HEK293 (cell line): ENCODE measurements at regions not wholly inside any gene's neighbourhood (a gene's known extent, or its start where the extent isn't known, plus 50 kb on each side); places are given as distances from the start of the nearest gene placed in this dataset.

Source experiments
- KLF16 ChIP-seq: fragments of 450-650 bp; formaldehyde crosslinking; IDR thresholded peaks from 2 replicates; pipeline ENCODE4 v1.5.1; 2017; ENCODE audit warnings: missing biosample characterization, missing genetic modification characterization
- MEIS1 ChIP-seq: sonication (generic); formaldehyde crosslinking; IDR thresholded peaks from 2 replicates; pipeline ENCODE4 v1.8.1; 2022; ENCODE audit warnings: missing genetic modification reagents, mild to moderate bottlenecking, borderline replicate concordance
- ZFP37 ChIP-seq: fragments of 450-650 bp; formaldehyde crosslinking; IDR thresholded peaks from 2 replicates; pipeline ENCODE4 v1.5.1; 2016; ENCODE audit warnings: missing biosample characterization, missing genetic modification characterization
- ZNF121 ChIP-seq: fragments of 450-650 bp; formaldehyde crosslinking; IDR thresholded peaks from 2 replicates; pipeline ENCODE4 v1.5.1; 2016; ENCODE audit warnings: missing biosample characterization, missing genetic modification characterization
- ZNF2 ChIP-seq: fragments of 450-650 bp; formaldehyde crosslinking; IDR thresholded peaks from 2 replicates; pipeline ENCODE4 v1.5.1; 2016; ENCODE audit warnings: missing biosample characterization, missing genetic modification characterization
- ZNF311 ChIP-seq: fragments of 450-650 bp; formaldehyde crosslinking; IDR thresholded peaks from 2 replicates; pipeline ENCODE4 v1.5.1; 2017; ENCODE audit warnings: missing biosample characterization, missing genetic modification characterization, borderline replicate concordance
- ZNF473 ChIP-seq: fragments of 450-650 bp; formaldehyde crosslinking; IDR thresholded peaks from 2 replicates; pipeline ENCODE4 v1.5.1; 2017; ENCODE audit warnings: missing biosample characterization, missing genetic modification characterization
- ZNF555 ChIP-seq: fragments of 450-650 bp; formaldehyde crosslinking; conservative IDR thresholded peaks from 2 replicates; pipeline ENCODE4 v1.5.1; 2017; ENCODE audit warnings: missing biosample characterization, mild to moderate bottlenecking, missing genetic modification characterization, inconsistent platforms
- ZNF707 ChIP-seq: fragments of 450-650 bp; formaldehyde crosslinking; IDR thresholded peaks from 2 replicates; pipeline ENCODE4 v1.5.1; 2016; ENCODE audit warnings: missing biosample characterization, missing genetic modification characterization
- ZNF776 ChIP-seq: fragments of 450-650 bp; formaldehyde crosslinking; IDR thresholded peaks from 2 replicates; pipeline ENCODE4 v1.5.0; 2017; ENCODE audit warnings: missing biosample characterization, missing genetic modification characterization, borderline replicate concordance
- TF ChIP-seq, protein P1 (sequence below): fragments of 450-650 bp; formaldehyde crosslinking; IDR thresholded peaks from 2 replicates; pipeline ENCODE4 v1.5.1; 2016; ENCODE audit warnings: missing biosample characterization, missing genetic modification characterization
- TF ChIP-seq, protein P2 (sequence below): fragments of 450-650 bp; IDR thresholded peaks from 2 replicates; pipeline ENCODE4 v1.5.1; 2018; ENCODE audit warnings: missing biosample characterization, missing genetic modification characterization
- TF ChIP-seq, protein P3 (sequence below): fragments of 450-650 bp; formaldehyde crosslinking; IDR thresholded peaks from 2 replicates; pipeline ENCODE4 v1.5.1; 2016; ENCODE audit warnings: missing biosample characterization, missing genetic modification characterization
- TF ChIP-seq, protein P4 (sequence below): fragments of 450-650 bp; formaldehyde crosslinking; conservative IDR thresholded peaks from 2 replicates; pipeline ENCODE4 v1.5.1; 2016; ENCODE audit warnings: low read depth, missing biosample characterization, missing genetic modification characterization

DNA sequence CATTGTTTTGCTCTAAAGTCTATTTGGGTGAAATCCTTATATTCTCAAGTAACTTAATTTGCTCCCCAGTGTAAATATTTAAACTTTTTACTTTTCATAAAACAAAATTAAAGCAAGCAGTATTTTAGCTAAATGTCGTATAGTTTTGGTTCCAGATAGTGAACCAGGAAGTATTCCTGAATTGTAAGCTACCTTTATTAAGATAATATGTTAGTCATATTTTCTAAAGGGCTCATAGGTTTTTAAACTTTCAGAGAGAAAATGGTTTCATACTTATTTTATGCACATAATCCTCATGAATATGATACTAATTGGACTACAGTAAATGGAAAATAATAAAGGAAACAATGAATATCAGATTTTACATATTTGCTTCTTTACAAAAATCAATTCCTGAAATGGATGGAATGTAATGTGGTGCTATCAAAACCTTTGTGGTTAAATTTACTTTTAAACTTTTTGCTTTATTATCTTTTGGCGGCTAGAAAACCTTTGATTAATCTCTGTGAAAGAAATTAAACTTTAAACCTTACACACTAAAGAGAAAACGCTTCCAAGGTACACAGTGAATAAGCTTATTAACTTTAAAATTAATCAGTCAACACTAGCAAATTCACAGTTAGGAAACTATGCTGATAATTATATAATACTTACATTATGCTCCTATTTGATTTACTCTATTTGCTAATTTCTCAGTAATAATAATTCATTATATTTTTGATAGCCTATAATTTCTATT, 76.6 kb upstream of the RHOBTB1 start:
- no peak for TF ChIP-seq ZNF2 (tag by site-specific recombination)
- TF ChIP-seq ZFP37 (tag by site-specific recombination), result no peak
- TF ChIP-seq, protein P1, sequence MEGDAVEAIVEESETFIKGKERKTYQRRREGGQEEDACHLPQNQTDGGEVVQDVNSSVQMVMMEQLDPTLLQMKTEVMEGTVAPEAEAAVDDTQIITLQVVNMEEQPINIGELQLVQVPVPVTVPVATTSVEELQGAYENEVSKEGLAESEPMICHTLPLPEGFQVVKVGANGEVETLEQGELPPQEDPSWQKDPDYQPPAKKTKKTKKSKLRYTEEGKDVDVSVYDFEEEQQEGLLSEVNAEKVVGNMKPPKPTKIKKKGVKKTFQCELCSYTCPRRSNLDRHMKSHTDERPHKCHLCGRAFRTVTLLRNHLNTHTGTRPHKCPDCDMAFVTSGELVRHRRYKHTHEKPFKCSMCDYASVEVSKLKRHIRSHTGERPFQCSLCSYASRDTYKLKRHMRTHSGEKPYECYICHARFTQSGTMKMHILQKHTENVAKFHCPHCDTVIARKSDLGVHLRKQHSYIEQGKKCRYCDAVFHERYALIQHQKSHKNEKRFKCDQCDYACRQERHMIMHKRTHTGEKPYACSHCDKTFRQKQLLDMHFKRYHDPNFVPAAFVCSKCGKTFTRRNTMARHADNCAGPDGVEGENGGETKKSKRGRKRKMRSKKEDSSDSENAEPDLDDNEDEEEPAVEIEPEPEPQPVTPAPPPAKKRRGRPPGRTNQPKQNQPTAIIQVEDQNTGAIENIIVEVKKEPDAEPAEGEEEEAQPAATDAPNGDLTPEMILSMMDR (tag by site-specific recombination), result no peak
- TF ChIP-seq, protein P2, sequence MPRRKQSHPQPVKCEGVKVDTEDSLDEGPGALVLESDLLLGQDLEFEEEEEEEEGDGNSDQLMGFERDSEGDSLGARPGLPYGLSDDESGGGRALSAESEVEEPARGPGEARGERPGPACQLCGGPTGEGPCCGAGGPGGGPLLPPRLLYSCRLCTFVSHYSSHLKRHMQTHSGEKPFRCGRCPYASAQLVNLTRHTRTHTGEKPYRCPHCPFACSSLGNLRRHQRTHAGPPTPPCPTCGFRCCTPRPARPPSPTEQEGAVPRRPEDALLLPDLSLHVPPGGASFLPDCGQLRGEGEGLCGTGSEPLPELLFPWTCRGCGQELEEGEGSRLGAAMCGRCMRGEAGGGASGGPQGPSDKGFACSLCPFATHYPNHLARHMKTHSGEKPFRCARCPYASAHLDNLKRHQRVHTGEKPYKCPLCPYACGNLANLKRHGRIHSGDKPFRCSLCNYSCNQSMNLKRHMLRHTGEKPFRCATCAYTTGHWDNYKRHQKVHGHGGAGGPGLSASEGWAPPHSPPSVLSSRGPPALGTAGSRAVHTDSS (tag by site-specific recombination), result no peak
- TF ChIP-seq ZNF121 (tag by site-specific recombination), result no peak
- no peak for TF ChIP-seq ZNF311 (tag by site-specific recombination)
- TF ChIP-seq, protein P3, sequence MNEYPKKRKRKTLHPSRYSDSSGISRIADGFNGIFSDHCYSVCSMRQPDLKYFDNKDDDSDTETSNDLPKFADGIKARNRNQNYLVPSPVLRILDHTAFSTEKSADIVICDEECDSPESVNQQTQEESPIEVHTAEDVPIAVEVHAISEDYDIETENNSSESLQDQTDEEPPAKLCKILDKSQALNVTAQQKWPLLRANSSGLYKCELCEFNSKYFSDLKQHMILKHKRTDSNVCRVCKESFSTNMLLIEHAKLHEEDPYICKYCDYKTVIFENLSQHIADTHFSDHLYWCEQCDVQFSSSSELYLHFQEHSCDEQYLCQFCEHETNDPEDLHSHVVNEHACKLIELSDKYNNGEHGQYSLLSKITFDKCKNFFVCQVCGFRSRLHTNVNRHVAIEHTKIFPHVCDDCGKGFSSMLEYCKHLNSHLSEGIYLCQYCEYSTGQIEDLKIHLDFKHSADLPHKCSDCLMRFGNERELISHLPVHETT (tag by site-specific recombination), result no peak
- TF ChIP-seq ZNF776, result no peak
- TF ChIP-seq ZNF473 (tag by site-specific recombination), result no peak
- no peak for TF ChIP-seq ZNF555 (tag by site-specific recombination)
- TF ChIP-seq, protein P4, sequence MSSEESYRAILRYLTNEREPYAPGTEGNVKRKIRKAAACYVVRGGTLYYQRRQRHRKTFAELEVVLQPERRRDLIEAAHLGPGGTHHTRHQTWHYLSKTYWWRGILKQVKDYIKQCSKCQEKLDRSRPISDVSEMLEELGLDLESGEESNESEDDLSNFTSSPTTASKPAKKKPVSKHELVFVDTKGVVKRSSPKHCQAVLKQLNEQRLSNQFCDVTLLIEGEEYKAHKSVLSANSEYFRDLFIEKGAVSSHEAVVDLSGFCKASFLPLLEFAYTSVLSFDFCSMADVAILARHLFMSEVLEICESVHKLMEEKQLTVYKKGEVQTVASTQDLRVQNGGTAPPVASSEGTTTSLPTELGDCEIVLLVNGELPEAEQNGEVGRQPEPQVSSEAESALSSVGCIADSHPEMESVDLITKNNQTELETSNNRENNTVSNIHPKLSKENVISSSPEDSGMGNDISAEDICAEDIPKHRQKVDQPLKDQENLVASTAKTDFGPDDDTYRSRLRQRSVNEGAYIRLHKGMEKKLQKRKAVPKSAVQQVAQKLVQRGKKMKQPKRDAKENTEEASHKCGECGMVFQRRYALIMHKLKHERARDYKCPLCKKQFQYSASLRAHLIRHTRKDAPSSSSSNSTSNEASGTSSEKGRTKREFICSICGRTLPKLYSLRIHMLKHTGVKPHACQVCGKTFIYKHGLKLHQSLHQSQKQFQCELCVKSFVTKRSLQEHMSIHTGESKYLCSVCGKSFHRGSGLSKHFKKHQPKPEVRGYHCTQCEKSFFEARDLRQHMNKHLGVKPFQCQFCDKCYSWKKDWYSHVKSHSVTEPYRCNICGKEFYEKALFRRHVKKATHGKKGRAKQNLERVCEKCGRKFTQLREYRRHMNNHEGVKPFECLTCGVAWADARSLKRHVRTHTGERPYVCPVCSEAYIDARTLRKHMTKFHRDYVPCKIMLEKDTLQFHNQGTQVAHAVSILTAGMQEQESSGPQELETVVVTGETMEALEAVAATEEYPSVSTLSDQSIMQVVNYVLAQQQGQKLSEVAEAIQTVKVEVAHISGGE (tag by site-specific recombination), result no peak
- no peak for TF ChIP-seq MEIS1 (CRISPR knock-in tag)
- TF ChIP-seq ZNF707 (tag by site-specific recombination), result no peak
- TF ChIP-seq KLF16, result no peak
